RWPE1 (cell line): ENCODE measurements at regions not wholly inside any gene's neighbourhood (a gene's known extent, or its start where the extent isn't known, plus 50 kb on each side); places are given as distances from the start of the nearest gene placed in this dataset.

Experiments used
- CTCF ChIA-PET: fragments of 350-600 bp; sonication (Branson Sonifier 250); formaldehyde crosslinking; extraction: SDS; loops from one replicate; lab custom pipeline; 2021; lab: Yijun Ruan, JAX
- POLR2A ChIA-PET: fragments of 400-600 bp; formaldehyde crosslinking; extraction: SDS; loops from one replicate; lab custom pipeline; 2020; ENCODE audit warnings: antibody characterized with exemption; ENCODE audit not compliant: low non-redundant PET; lab: Yijun Ruan, JAX
- DNase-seq: peaks from one replicate; pipeline ENCODE4 v3.0.0; 2012; ENCODE audit warnings: low spot score
- H3K27ac ChIP-seq: fragments of 450-650 bp; 2 replicates; pipeline ENCODE4 v1.5.1; 2017
- TF ChIP-seq, protein P1 (sequence below): fragments of 450-650 bp; conservative IDR thresholded peaks from 2 replicates; pipeline ENCODE4 v1.5.1; 2017; ENCODE audit warnings: low read depth, mild to moderate bottlenecking

DNA sequence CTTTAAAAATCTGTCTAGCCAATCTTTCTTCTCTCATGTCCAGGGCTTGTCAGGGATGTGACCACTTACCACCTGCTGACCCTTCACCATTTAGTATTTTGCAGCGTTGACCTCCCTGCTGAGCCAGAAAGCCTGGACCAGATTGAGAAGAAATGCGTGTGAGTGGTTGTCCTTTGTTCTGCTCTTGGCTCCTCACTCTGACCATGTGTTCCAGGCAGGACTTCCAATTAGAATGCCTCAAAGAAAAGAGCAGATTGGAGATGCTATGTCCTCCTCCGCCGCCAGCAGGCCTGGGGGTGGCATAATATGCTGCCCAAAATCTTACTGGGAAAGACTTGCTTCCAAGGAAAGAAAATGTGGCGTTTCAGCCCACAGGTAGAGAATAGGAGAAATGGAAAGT is 894.1 kb downstream of the SLC4A3 start:
- TF ChIP-seq, protein P1, sequence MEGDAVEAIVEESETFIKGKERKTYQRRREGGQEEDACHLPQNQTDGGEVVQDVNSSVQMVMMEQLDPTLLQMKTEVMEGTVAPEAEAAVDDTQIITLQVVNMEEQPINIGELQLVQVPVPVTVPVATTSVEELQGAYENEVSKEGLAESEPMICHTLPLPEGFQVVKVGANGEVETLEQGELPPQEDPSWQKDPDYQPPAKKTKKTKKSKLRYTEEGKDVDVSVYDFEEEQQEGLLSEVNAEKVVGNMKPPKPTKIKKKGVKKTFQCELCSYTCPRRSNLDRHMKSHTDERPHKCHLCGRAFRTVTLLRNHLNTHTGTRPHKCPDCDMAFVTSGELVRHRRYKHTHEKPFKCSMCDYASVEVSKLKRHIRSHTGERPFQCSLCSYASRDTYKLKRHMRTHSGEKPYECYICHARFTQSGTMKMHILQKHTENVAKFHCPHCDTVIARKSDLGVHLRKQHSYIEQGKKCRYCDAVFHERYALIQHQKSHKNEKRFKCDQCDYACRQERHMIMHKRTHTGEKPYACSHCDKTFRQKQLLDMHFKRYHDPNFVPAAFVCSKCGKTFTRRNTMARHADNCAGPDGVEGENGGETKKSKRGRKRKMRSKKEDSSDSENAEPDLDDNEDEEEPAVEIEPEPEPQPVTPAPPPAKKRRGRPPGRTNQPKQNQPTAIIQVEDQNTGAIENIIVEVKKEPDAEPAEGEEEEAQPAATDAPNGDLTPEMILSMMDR: no peak
- DNase-seq: no peak
- ChIA-PET POLR2A (interaction anchor here (0.6 kb wide), 1 partner anchor 266 kb away, joined by 7 read pairs; no protein-coding TSS in a partner anchor), CTCF (no interaction called here)
- no peak overlapping the region for H3K27ac ChIP-seq

DNA sequence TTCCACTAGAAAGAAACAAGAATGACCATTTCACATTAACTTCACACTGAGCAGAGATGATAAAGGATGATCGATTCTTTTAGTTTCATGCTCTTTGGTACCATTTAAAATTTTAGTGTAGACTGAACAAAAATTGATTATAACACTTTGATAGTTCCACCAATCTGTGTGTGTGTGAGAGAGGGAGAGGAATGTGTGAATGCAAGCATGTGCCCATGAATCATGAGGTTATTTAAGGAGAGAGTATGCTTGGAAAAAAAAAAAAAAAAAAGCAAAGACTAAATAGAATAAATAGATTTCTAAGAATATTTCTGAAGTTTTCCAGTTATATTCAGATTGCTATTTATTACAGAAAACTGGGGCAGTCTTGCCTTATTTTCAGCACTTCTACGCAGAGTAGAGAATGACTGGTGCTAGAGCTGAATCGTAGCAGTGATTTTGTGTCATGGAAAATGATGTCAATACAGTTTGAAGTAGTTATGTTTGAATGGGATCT is 900.8 kb downstream of the SLC4A3 start:
- CTCF ChIA-PET: interaction anchor here (0.5 kb wide), 1 partner anchor 50 kb away, joined by 3 read pairs; no protein-coding TSS in a partner anchor
- POLR2A ChIA-PET: no interaction called here
- no peak overlapping the region for H3K27ac ChIP-seq
- DNase-seq: no peak
- TF ChIP-seq, protein P1: no peak

DNA sequence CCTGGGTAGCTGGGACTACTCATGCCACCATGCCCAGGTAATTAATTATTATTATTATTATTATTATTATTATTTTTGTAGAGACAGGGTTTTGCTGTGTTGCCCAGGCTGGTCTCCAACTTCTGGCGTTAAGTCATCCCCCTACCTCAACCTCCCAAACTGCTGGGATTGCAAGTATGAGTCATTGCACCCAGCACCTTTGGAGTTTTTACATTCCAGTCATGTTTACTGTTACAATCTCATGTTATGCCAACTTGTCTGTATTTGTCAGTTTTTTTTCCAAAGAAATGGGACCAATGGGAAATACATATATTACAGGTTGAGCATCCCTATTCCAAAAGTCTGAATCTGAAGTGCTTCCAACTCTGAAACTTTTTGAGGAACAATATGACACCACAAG is 903.8 kb downstream of the SLC4A3 start:
- POLR2A ChIA-PET: no interaction called here
- no peak overlapping the region for H3K27ac ChIP-seq
- TF ChIP-seq, protein P1: no peak
- CTCF ChIA-PET: no interaction called here
- DNase-seq: no peak

DNA sequence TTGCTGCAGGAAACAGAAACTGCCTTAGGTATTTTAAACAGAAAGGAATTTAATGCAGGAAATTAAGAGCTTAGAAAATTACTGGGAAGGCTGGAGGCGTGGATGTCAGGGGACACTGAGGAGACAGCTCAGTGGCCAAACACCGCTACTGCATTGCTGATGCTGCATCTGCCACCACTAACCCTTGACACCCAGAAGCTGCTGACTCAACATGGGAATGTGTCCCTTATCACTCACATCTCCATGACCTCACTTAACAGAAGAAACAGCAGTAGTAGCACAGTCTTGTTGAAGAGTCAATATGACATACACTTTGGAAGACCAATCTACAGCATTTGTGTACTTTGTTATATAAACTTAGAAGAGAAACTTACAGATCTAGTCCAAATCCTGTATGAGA is 906.1 kb downstream of the SLC4A3 start:
- ChIA-PET CTCF (interaction anchor here (0.6 kb wide), 2 partner anchors 488 to 923 kb away, joined by 3 to 4 read pairs; no protein-coding TSS in a partner anchor), POLR2A (no interaction called here)
- peak; percentile 19 for DNase-seq
- TF ChIP-seq, protein P1: peak; percentile 14; the same call in 1 of the 2 replicates
- no peak overlapping the region for H3K27ac ChIP-seq

DNA sequence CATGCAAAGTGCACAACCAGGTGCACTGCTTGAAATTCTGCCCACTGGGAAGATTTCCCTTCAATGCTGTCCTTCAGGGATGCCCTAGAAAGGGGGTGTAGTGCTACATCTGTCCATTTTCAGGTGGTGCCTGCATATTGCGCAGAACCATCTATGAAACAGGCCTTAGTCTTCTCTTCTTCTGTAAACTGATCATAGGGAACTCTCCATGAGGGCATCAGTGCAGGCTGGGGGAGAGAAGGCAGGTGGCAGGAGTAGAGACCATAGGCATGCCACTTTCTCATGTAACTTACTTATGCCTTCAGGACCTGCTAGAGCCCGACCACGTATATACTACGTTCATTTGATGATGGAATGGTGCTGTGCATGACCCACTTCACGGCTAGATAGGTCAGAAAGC is 912.1 kb downstream of the SLC4A3 start:
- ChIA-PET POLR2A (no interaction called here), CTCF (no interaction called here)
- TF ChIP-seq, protein P1: no peak
- no peak overlapping the region for H3K27ac ChIP-seq
- DNase-seq: no peak

DNA sequence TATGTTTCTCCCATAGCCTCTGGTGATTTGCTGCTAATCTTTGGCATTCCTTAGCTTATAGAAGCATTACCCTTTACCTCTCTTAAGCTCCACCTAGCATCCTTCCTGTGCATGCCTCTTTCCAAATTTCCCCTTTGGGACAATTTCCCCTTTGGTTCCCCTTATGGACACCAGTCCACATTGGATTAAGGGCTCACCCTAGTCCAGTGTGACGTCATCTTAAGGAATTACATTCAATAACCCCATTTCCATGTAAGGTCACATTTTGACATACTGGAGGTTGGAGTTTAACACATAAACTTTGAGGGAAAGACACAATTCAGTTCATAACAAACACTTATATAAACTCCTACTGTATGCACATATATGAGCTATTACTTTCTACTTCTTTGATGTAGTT is 916.6 kb downstream of the SLC4A3 start:
- DNase-seq: no peak
- CTCF ChIA-PET: no interaction called here
- no peak overlapping the region for H3K27ac ChIP-seq
- TF ChIP-seq, protein P1: no peak
- POLR2A ChIA-PET: no interaction called here
